ENCODE measurements at regions not wholly inside any gene's neighbourhood (a gene's known extent, or its start where the extent isn't known, plus 50 kb on each side); places are given as distances from the start of the nearest gene placed in this dataset.
"Not testable (repeated sequence)": the region's sequence is repeated elsewhere in the genome, so short reads cannot be mapped to it uniquely, and the experiment has no call there.

DNA sequence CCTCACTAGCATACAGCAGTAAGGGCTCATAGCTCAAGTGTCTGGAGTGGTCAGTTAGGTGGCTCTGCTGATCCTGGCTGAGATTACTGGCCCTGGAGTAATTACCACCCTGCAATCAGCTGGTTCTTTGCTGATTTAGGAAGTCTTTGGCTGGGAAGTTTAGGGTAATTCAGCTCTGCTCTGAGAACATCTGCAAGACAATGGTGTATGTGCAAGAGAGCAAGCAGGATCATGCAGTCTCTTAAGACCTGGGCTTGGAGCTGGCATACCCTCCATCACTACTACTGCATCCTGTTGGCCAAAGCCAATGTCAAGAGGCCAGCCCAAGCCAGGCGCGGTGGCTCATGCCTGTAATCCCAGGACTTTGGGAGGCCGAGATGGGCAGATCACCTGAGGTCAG lies 159.0 kb downstream of the NDUFA12 start:
- no peaks in the 10 kb centered on the region for H3K36me3 ChIP-seq
- H3K4me3 ChIP-seq = no peak overlapping the region
- TF ChIP-seq, protein P1, sequence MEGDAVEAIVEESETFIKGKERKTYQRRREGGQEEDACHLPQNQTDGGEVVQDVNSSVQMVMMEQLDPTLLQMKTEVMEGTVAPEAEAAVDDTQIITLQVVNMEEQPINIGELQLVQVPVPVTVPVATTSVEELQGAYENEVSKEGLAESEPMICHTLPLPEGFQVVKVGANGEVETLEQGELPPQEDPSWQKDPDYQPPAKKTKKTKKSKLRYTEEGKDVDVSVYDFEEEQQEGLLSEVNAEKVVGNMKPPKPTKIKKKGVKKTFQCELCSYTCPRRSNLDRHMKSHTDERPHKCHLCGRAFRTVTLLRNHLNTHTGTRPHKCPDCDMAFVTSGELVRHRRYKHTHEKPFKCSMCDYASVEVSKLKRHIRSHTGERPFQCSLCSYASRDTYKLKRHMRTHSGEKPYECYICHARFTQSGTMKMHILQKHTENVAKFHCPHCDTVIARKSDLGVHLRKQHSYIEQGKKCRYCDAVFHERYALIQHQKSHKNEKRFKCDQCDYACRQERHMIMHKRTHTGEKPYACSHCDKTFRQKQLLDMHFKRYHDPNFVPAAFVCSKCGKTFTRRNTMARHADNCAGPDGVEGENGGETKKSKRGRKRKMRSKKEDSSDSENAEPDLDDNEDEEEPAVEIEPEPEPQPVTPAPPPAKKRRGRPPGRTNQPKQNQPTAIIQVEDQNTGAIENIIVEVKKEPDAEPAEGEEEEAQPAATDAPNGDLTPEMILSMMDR (IDR thresholded peaks at IDR 0.05) = no peak
- H3K9me3 ChIP-seq = no peaks in the 10 kb centered on the region
- H3K27ac ChIP-seq = no peak overlapping the region
- DNase-seq (ENCODE audit: low spot score) = no peak
- no peaks in the 10 kb centered on the region for H3K4me1 ChIP-seq (ENCODE audit: control insufficient read depth in 1 of 2, low read depth in 2 of 2)
- no peak for ATAC-seq (ENCODE audit: insufficient number of reproducible peaks, low FRiP score, low read depth)
- no peaks in the 10 kb centered on the region for H3K27me3 ChIP-seq (replicated peaks; ENCODE audit: insufficient read depth)

DNA sequence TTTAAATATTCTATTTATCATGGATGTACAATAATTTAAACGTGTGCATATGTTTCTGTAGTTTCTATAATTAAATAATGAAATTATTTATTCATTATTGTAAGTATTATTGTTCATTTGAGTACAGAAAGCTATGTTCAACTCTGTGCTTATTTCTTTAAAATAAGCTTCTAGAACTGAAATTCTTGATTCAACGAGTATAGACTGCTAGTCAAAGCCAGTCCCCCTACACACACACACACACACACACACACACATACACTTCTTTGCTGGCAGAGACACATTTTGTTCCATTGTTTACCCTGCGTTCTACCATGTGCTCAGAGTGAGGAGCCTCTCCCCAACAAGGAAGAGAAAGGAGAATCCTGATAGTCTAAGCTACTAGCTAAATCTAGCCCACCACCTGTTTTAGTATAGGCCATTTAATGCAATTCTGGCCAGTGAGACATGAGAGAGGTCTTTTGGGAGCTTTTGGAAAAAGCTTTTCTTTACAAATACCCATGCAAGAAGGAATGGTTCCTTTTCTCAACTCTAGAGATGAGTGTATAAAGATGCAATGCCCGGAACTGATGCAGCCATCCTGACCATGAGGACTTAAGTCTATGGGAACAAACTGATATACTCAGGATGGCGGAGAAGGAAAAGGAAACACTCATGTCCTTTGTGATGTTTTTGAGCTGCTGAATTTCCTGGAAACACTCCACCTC lies 161.4 kb downstream of the NDUFA12 start:
- no peaks in the 10 kb centered on the region for H3K36me3 ChIP-seq
- DNase-seq (ENCODE audit: low spot score) (no peak), ATAC-seq (ENCODE audit: insufficient number of reproducible peaks, low FRiP score, low read depth) (no peak)
- H3K9me3 ChIP-seq = no peaks in the 10 kb centered on the region
- H3K4me3 ChIP-seq = no peak overlapping the region
- TF ChIP-seq, protein P1 (IDR thresholded peaks at IDR 0.05) = no peak
- H3K27me3 ChIP-seq (replicated peaks; ENCODE audit: insufficient read depth) = no peaks in the 10 kb centered on the region
- H3K4me1 ChIP-seq (ENCODE audit: control insufficient read depth in 1 of 2, low read depth in 2 of 2) = no peaks in the 10 kb centered on the region
- H3K27ac ChIP-seq = no peak overlapping the region

DNA sequence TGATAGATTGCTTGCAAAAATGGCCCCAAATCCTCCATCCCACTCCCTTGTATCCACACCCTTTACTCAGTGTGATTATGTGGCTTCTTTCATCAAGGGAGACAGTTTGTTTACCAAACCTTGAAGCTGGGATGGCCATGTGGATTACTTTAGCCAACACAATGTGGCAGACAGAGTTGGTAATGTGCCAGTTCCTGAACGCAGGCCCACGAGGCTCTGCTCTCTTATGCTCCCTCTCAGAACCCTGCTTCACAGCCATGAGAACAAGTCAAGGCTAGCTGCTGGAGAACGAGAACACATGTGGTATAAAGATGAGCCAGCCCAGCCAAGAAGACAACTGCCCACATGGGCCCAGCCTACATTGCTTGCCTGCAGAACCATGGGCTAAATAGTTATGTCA lies 162.3 kb downstream of the NDUFA12 start:
- DNase-seq (ENCODE audit: low spot score) (no peak), ATAC-seq (ENCODE audit: insufficient number of reproducible peaks, low FRiP score, low read depth) (no peak)
- H3K9me3 ChIP-seq = no peaks in the 10 kb centered on the region
- no peaks in the 10 kb centered on the region for H3K27me3 ChIP-seq (replicated peaks; ENCODE audit: insufficient read depth)
- H3K27ac ChIP-seq = no peak overlapping the region
- H3K36me3 ChIP-seq = no peaks in the 10 kb centered on the region
- no peak overlapping the region for H3K4me3 ChIP-seq
- no peaks in the 10 kb centered on the region for H3K4me1 ChIP-seq (ENCODE audit: control insufficient read depth in 1 of 2, low read depth in 2 of 2)
- TF ChIP-seq, protein P1 (IDR thresholded peaks at IDR 0.05) = no peak

DNA sequence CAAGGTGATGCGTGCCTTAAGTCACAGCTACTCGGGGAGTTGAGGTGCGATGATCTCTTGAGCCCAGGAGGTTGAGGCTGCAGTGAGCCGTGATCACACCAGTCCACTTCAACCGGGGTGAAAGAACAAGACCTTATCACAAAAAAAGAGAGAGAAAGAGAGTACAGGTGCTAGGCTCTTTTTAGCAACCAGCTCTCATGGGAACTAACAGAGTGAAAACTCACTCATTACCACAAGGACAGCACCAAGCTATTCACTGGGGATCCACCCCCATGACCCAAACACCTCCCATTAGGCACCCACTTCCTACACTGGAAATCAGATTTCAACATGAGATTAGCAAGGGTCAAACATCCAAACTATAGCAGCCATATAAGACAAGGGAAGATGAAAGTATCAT lies 164.2 kb downstream of the NDUFA12 start:
- Histone ChIP-seq H3K27me3 (replicated peaks; ENCODE audit: insufficient read depth) (no peaks in the 10 kb centered on the region), H3K4me1 (ENCODE audit: control insufficient read depth in 1 of 2, low read depth in 2 of 2) (no peaks in the 10 kb centered on the region), H3K9me3 (no peaks in the 10 kb centered on the region), H3K4me3 (no peak overlapping the region), H3K27ac (no peak overlapping the region), H3K36me3 (no peaks in the 10 kb centered on the region)
- TF ChIP-seq, protein P1 (IDR thresholded peaks at IDR 0.05) = no peak
- ATAC-seq (ENCODE audit: insufficient number of reproducible peaks, low FRiP score, low read depth) = no peak
- no peak for DNase-seq (ENCODE audit: low spot score)

DNA sequence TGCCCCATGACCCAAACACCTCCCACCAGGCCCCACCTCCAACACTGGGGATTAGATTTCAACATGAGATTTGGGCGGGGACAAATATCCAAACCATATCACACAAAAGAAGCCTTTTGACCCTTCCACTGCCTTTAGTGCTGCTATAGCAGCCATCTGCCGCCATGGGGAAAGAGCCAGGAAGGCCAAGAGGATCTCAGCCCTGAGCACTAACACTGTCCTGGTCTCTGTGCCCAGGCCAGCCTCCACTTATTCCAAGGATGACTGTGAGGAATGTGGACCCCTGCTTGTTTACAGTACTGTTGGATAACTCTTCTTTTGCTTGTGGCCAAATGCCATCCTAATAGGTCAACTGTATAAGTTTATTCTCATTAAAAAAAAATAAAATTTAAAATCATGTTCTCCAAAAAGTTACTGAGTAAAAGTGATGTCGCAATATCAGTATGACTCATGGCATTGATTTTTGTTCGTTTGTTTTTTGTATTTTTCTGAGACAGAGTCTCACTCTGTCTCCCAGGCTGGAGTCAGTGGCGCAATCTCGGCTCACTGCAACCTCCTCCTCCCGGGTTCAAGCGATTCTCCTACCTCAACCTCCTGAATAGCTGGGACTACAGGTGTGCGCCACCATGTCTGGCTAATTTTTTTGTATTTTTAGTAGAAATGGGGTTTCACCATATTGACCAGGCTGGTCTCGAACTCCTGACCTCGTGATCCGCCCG lies 166.4 kb downstream of the NDUFA12 start:
- H3K4me1 ChIP-seq (ENCODE audit: control insufficient read depth in 1 of 2, low read depth in 2 of 2) = peaks cover 0 to 10% of the 10 kb centered on the region in 2 donors
- not testable (repeated sequence) for ATAC-seq (ENCODE audit: insufficient number of reproducible peaks, low FRiP score, low read depth); DNase-seq (ENCODE audit: low spot score); H3K9me3 ChIP-seq; H3K36me3 ChIP-seq; H3K27me3 ChIP-seq (replicated peaks; ENCODE audit: insufficient read depth); H3K4me3 ChIP-seq; H3K27ac ChIP-seq

Measured in thoracic aorta (tissue), 2 donors.